NB4 (cell line): ENCODE measurements at regions not wholly inside any gene's neighbourhood (a gene's known extent, or its start where the extent isn't known, plus 50 kb on each side); places are given as distances from the start of the nearest gene placed in this dataset.

ENCODE experiments used
- MYC ChIP-seq: IDR thresholded peaks from 2 replicates; pipeline ENCODE4 v1.6.1; 2011; ENCODE audit warnings: low read depth, low read length
- POLR2A ChIP-seq: IDR thresholded peaks from 2 replicates; pipeline ENCODE4 v1.6.1; 2011; ENCODE audit warnings: mild to moderate bottlenecking; ENCODE audit not compliant: insufficient read length; ENCODE audit errors: extremely low read depth
- TF ChIP-seq, protein P1 (sequence below): IDR thresholded peaks from one replicate; pipeline ENCODE4 v1.5.1; 2012; ENCODE audit warnings: low read depth, low read length
- TF ChIP-seq, protein P2 (sequence below): IDR thresholded peaks from 2 replicates; pipeline ENCODE4 v1.6.1; 2011; ENCODE audit warnings: low read depth, low read length

DNA sequence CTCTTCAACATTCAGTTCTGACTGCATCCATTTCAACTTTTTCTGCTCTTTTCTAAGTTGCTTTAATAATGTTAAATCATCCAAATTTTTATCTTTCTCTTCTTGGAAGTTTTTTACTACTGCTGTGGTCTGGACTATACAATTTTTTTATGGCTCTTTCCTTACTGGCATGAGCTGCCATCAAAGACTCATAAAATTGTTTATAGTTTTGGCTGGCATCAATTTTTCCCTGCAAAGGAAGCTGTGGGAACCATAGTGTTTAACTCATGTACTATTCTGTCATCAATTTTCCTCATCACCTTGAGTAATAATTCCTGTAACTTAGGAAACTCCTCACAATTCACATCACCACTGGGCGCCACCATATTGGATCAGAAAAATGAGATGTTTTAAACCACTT, 77.6 kb upstream of the A1CF start:
- TF ChIP-seq POLR2A (no peak), MYC (no peak)
- TF ChIP-seq, protein P1, sequence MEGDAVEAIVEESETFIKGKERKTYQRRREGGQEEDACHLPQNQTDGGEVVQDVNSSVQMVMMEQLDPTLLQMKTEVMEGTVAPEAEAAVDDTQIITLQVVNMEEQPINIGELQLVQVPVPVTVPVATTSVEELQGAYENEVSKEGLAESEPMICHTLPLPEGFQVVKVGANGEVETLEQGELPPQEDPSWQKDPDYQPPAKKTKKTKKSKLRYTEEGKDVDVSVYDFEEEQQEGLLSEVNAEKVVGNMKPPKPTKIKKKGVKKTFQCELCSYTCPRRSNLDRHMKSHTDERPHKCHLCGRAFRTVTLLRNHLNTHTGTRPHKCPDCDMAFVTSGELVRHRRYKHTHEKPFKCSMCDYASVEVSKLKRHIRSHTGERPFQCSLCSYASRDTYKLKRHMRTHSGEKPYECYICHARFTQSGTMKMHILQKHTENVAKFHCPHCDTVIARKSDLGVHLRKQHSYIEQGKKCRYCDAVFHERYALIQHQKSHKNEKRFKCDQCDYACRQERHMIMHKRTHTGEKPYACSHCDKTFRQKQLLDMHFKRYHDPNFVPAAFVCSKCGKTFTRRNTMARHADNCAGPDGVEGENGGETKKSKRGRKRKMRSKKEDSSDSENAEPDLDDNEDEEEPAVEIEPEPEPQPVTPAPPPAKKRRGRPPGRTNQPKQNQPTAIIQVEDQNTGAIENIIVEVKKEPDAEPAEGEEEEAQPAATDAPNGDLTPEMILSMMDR, result no peak
- TF ChIP-seq, protein P2, sequence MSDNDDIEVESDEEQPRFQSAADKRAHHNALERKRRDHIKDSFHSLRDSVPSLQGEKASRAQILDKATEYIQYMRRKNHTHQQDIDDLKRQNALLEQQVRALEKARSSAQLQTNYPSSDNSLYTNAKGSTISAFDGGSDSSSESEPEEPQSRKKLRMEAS, result no peak
